K562 (cell line): ENCODE measurements at regions not wholly inside any gene's neighbourhood (a gene's known extent, or its start where the extent isn't known, plus 50 kb on each side); places are given as distances from the start of the nearest gene placed in this dataset.

Source experiments
- ATAC-seq: fragments of 200-7000 bp; cut with Tn5 transposase; 3 replicates; pipeline ENCODE4 v1.9.1; 2020; ENCODE audit warnings: moderate library complexity
- BruUV-seq: library from RNA; stranded (reverse); fragments of 400-500 nt; replicated peaks from 2 replicates; lab custom pipeline; 2021; lab: Mats Ljungman, UMichigan
- CTCF ChIA-PET: fragments of 300-600 bp; formaldehyde crosslinking; extraction: SDS; loops from one replicate; lab custom pipeline; 2021; ENCODE audit warnings: low intra/inter-chr PET ratio; lab: Yijun Ruan, JAX
- POLR2A ChIA-PET: fragments of 300-600, 350-650 bp; sonication (Branson Sonifier 250); formaldehyde crosslinking; extraction: SDS; loops from one replicate; lab custom pipeline; 2021; ENCODE audit warnings: antibody characterized with exemption, inconsistent platforms; lab: Yijun Ruan, JAX
- DNase-seq, 4 experiments: peaks; one replicate each; pipeline versions ENCODE4 v3.0.0 to v3.0.0-alpha.2; 2011 to 2018; ENCODE audit warnings: low spot score in 3 of 4, mixed read lengths in 3 of 4; ENCODE audit errors: extremely low read depth in 1 of 4
- FAIRE-seq: peaks from 2 replicates; lab custom pipeline; 2011; peaks lifted over from hg19 to GRCh38; lab: Jason Lieb, UNC
- H2AFZ ChIP-seq: 2 replicates; pipeline ENCODE4 v1.6.0; 2011; ENCODE audit warnings: low read depth, low read length, control low read depth, inconsistent platforms
- H3K27ac ChIP-seq: fragments of 200-600 bp; 3 replicates; pipeline ENCODE4 v1.8.0; 2011; ENCODE audit warnings: low read depth, mild to moderate bottlenecking, control low read depth, inconsistent platforms, low read length, moderate library complexity, mixed read lengths; ENCODE audit errors: extremely low read depth
- H3K27me3 ChIP-seq, 2 experiments: fragments of 300-600 bp in 1 of 2; 2 replicates in 1 of 2; 3 replicates in 1 of 2; pipeline versions ENCODE4 v1.6.0 to v1.8.0; 2011; ENCODE audit warnings: inconsistent platforms in 2 of 2, low read length in 2 of 2, mild to moderate bottlenecking in 1 of 2, mixed read lengths in 1 of 2, moderate library complexity in 1 of 2; ENCODE audit not compliant: control insufficient read depth in 2 of 2, insufficient read depth in 2 of 2
- H3K36me3 ChIP-seq: fragments of 300-600 bp; 3 replicates; pipeline ENCODE4 v1.8.0; 2011; ENCODE audit warnings: mild to moderate bottlenecking, low read length, inconsistent platforms; ENCODE audit not compliant: control insufficient read depth, insufficient read depth
- H3K4me1 ChIP-seq, 2 experiments: fragments of 200-600 bp in 1 of 2; replicated peaks in 1 of 2; 2 replicates in 1 of 2; 3 replicates in 1 of 2; pipeline versions ENCODE4 v1.5.1 to v1.8.0; 2011; ENCODE audit warnings: inconsistent platforms in 2 of 2, low read length in 2 of 2, mild to moderate bottlenecking in 1 of 2, mixed read lengths in 1 of 2, moderate library complexity in 1 of 2; ENCODE audit not compliant: control insufficient read depth in 2 of 2, insufficient read depth in 2 of 2
- H3K4me2 ChIP-seq: 2 replicates; pipeline ENCODE4 v1.6.1; 2011; ENCODE audit warnings: low read length, control low read depth, inconsistent platforms, mixed read lengths; ENCODE audit not compliant: insufficient read depth
- H3K4me3 ChIP-seq: fragments of 200-600 bp; sonication (generic), shearing (Covaris generic); 2 replicates; pipeline ENCODE4 v1.5.1; 2016; ENCODE audit warnings: control low read depth, inconsistent platforms
- H3K79me2 ChIP-seq: fragments of 200-600 bp; 3 replicates; pipeline ENCODE4 v1.8.0; 2011; ENCODE audit warnings: low read length, inconsistent platforms; ENCODE audit not compliant: control insufficient read depth, insufficient read depth
- H3K9ac ChIP-seq, 2 experiments: 2 replicates each; pipeline versions ENCODE4 v1.6.0 to v1.6.1; 2011; ENCODE audit warnings: low read depth in 2 of 2, low read length in 2 of 2, control low read depth in 1 of 2, inconsistent platforms in 1 of 2, mild to moderate bottlenecking in 1 of 2, mixed read lengths in 1 of 2; ENCODE audit not compliant: insufficient read depth in 1 of 2
- H3K9me1 ChIP-seq: one replicate; pipeline ENCODE4 v1.6.0; 2011; ENCODE audit warnings: inconsistent platforms, mild to moderate bottlenecking, low read length, moderate library complexity; ENCODE audit not compliant: control insufficient read depth, insufficient read depth
- H3K9me3 ChIP-seq: replicated peaks from 2 replicates; pipeline ENCODE4 v1.5.1; 2011; ENCODE audit warnings: low read depth, low read length, inconsistent platforms; ENCODE audit not compliant: control insufficient read depth, insufficient read depth
- H4K20me1 ChIP-seq: replicated peaks from 2 replicates; pipeline ENCODE4 v1.6.1; 2011; ENCODE audit warnings: low read length, inconsistent platforms, mixed read lengths; ENCODE audit not compliant: control insufficient read depth, insufficient read depth
- EWSR1 ChIP-seq: fragments of 450-650 bp; IDR thresholded peaks from 2 replicates; pipeline ENCODE4 v1.6.1; 2018; ENCODE audit warnings: borderline replicate concordance, mild to moderate bottlenecking, low read depth, moderate library complexity; ENCODE audit not compliant: partially characterized antibody
- FOXA1 ChIP-seq: fragments of 450-650 bp; IDR thresholded peaks from 2 replicates; pipeline ENCODE4 v1.6.1; 2016; ENCODE audit warnings: mild to moderate bottlenecking, borderline replicate concordance
- GABPB2 ChIP-seq: fragments of 250-450 bp; sonication (Bioruptor Pico); conservative IDR thresholded peaks from 2 replicates; pipeline ENCODE4 v1.5.1; 2021; ENCODE audit warnings: mild to moderate bottlenecking
- MCM5 ChIP-seq: fragments of 450-650 bp; IDR thresholded peaks from 2 replicates; pipeline ENCODE4 v1.6.1; 2016; ENCODE audit warnings: low read depth
- MEF2A ChIP-seq: IDR thresholded peaks from 2 replicates; pipeline ENCODE4 v1.6.1; 2011; ENCODE audit warnings: low read depth, mild to moderate bottlenecking, low read length, moderate library complexity; ENCODE audit not compliant: control insufficient read depth
- NFE2 ChIP-seq: IDR thresholded peaks from 2 replicates; pipeline ENCODE4 v1.6.1; 2014; ENCODE audit warnings: antibody characterized with exemption, low read depth
- POLR2H ChIP-seq: IDR thresholded peaks from 2 replicates; pipeline ENCODE4 v1.6.1; 2016; ENCODE audit warnings: missing genetic modification characterization, low read depth, mild to moderate bottlenecking, control low read depth, missing compliant biosample characterization, moderate library complexity
- PRPF4 ChIP-seq: fragments of 200-400 bp; formaldehyde crosslinking; IDR thresholded peaks from one replicate; pipeline ENCODE4 v1.6.1; 2017; ENCODE audit warnings: low read length, low read depth, mild to moderate bottlenecking; ENCODE audit not compliant: insufficient read depth, poor library complexity, severe bottlenecking
- PYGO2 ChIP-seq: fragments of 450-650 bp; IDR thresholded peaks from 2 replicates; pipeline ENCODE4 v1.6.1; 2016; ENCODE audit warnings: mild to moderate bottlenecking, missing genetic modification characterization, moderate library complexity, missing compliant biosample characterization
- RBM22 ChIP-seq: fragments of 200-400 bp; formaldehyde crosslinking; IDR thresholded peaks from 2 replicates; pipeline ENCODE4 v1.6.1; 2018; ENCODE audit warnings: low read length, low read depth; ENCODE audit not compliant: poor library complexity, severe bottlenecking
- SLC30A9 ChIP-seq: fragments of 250-450 bp; sonication (Bioruptor Pico); IDR thresholded peaks from 2 replicates; pipeline ENCODE4 v1.8.0; 2022; ENCODE audit warnings: mild to moderate bottlenecking, moderate library complexity
- TAF7 ChIP-seq: fragments of 450-650 bp; IDR thresholded peaks from 2 replicates; pipeline ENCODE4 v1.6.1; 2016; ENCODE audit warnings: missing genetic modification characterization, missing compliant biosample characterization
- TRIM24 ChIP-seq, 2 experiments: fragments of 450-650 bp; IDR thresholded peaks; 2 replicates each; pipeline ENCODE4 v1.6.1; 2016
- ZNF212 ChIP-seq: fragments of 450-650 bp; formaldehyde crosslinking; IDR thresholded peaks from 2 replicates; pipeline ENCODE4 v1.4.0; 2020; ENCODE audit warnings: mild to moderate bottlenecking
- ZNF436 ChIP-seq: fragments of 250-450, 450-650 bp; sonication (Bioruptor Pico); formaldehyde crosslinking; IDR thresholded peaks from 2 replicates; pipeline ENCODE4 v1.7.0; 2020; ENCODE audit warnings: mild to moderate bottlenecking
- ZNF830 ChIP-seq: fragments of 250-450 bp; sonication (Bioruptor Pico); IDR thresholded peaks from 2 replicates; pipeline ENCODE4 v1.5.0; 2021; ENCODE audit warnings: mild to moderate bottlenecking
- WGBS: fragments of 100-300 bp; shearing (Covaris generic); methylation state at CpG from one replicate; pipeline ENCODE4 v1.1.6; 2016; ENCODE audit warnings: low coverage, mixed read lengths; ENCODE audit not compliant: insufficient coverage; ENCODE audit errors: missing lambda C conversion rate; 5-methylcytosine and 5-hydroxymethylcytosine counted together
- in situ Hi-C: fragments of 300-500 bp; cut with MboI; formaldehyde crosslinking; loops from 4 replicates; pipeline ENCODE4 v1.15.0; 2018; ENCODE audit warnings: inconsistent platforms, mixed read lengths
- intact Hi-C: fragments of 100-400 bp; cut with micrococcal nuclease; formaldehyde crosslinking; loops from 2 replicates; pipeline ENCODE4 v1.14.2; 2022
- TF ChIP-seq, protein P1 (sequence below), 2 experiments: fragments of 200-800 bp in 1 of 2; sonication (Bioruptor generic) in 1 of 2; sonication (generic) in 1 of 2; formaldehyde crosslinking in 1 of 2; IDR thresholded peaks in 1 of 2; conservative IDR thresholded peaks in 1 of 2; 2 replicates each; pipeline versions ENCODE4 v1.5.0 to v1.6.1; 2016 to 2020; ENCODE audit warnings: missing compliant biosample characterization in 1 of 2, missing genetic modification characterization in 1 of 2, missing genetic modification reagents in 1 of 2
- TF ChIP-seq, protein P2 (sequence below): fragments of 250-450 bp; sonication (Bioruptor Pico); IDR thresholded peaks from 2 replicates; pipeline ENCODE4 v1.4.0; 2020
- TF ChIP-seq, protein P3 (sequence below): fragments of 200-800 bp; sonication (Bioruptor generic); IDR thresholded peaks from 2 replicates; pipeline ENCODE4 v1.6.1; 2017; ENCODE audit warnings: missing genetic modification characterization, missing compliant biosample characterization

DNA sequence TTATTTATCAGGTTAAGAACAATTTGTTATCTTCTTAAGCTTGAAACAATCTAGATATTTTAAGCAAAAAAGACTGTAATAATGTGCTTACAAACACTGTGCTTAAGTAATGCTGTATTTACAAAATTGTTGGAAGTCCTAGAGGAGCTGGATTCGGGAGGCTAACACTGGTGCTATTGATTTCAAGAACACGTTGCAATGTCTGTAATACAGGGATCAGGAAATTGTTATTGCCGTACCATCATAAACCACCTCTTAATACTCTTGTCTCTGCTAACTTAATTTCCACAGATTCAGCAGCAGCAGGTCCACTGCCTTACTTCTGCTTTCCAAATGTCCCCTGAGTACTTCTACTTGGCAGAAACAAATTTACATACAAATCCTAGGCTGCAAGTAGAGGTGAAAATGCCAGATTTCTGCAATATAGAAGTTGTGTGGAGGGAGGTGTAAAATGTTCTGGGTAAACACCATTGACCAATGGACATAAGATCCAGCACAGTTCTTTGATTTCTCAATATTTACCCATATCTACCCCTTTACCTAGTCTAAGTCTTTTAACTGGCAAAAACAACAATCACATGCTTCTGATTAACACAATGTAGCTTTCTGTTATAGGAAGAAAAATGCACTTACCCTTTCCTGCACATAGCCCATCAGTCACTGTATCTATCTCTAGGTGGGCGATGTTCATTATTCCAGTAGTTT is 663.4 kb downstream of the TMTC2 start:
- Histone ChIP-seq H3K4me2 (no peak overlapping the region), H3K27me3 (no peaks in the 10 kb centered on the region), H2AFZ (no peak overlapping the region), H3K9me3 (no peaks in the 10 kb centered on the region), H3K36me3 (no peaks in the 10 kb centered on the region), H3K79me2 (no peaks in the 10 kb centered on the region), H3K9me1 (no peaks in the 10 kb centered on the region), H3K27ac (no peak overlapping the region), H4K20me1 (no peaks in the 10 kb centered on the region), H3K9ac (no peak overlapping the region), H3K4me1 (no peaks in the 10 kb centered on the region), H3K4me3 (no peak overlapping the region)
- ChIA-PET CTCF (no interaction called here), POLR2A (no interaction called here)
- intact Hi-C loops (no loop called here), in situ Hi-C loops (no loop called here)
- ATAC-seq: no peak
- no peak for DNase-seq
- no peak for FAIRE-seq
- TF ChIP-seq TAF7 (tag) (no peak), PRPF4 (no peak), PYGO2 (tag) (no peak), EWSR1 (no peak), NFE2 (no peak), ZNF436 (CRISPR knock-in tag) (no peak), ZNF830 (CRISPR knock-in tag) (no peak), TRIM24 (IDR thresholded peaks at IDR 0.05) (no peak), SLC30A9 (no peak), FOXA1 (no peak), MCM5 (no peak), ZNF212 (CRISPR knock-in tag) (no peak), GABPB2 (CRISPR knock-in tag) (no peak), RBM22 (no peak), MEF2A (no peak), POLR2H (tag) (no peak)
- TF ChIP-seq, protein P1, sequence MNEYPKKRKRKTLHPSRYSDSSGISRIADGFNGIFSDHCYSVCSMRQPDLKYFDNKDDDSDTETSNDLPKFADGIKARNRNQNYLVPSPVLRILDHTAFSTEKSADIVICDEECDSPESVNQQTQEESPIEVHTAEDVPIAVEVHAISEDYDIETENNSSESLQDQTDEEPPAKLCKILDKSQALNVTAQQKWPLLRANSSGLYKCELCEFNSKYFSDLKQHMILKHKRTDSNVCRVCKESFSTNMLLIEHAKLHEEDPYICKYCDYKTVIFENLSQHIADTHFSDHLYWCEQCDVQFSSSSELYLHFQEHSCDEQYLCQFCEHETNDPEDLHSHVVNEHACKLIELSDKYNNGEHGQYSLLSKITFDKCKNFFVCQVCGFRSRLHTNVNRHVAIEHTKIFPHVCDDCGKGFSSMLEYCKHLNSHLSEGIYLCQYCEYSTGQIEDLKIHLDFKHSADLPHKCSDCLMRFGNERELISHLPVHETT (CRISPR knock-in tag; conservative IDR thresholded peaks at IDR 0.05 in 1 of 2, IDR thresholded peaks at IDR 0.05 in 1 of 2): no peak
- TF ChIP-seq, protein P2, sequence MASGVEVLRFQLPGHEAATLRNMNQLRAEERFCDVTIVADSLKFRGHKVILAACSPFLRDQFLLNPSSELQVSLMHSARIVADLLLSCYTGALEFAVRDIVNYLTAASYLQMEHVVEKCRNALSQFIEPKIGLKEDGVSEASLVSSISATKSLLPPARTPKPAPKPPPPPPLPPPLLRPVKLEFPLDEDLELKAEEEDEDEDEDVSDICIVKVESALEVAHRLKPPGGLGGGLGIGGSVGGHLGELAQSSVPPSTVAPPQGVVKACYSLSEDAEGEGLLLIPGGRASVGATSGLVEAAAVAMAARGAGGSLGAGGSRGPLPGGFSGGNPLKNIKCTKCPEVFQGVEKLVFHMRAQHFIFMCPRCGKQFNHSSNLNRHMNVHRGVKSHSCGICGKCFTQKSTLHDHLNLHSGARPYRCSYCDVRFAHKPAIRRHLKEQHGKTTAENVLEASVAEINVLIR: no peak
- TF ChIP-seq, protein P3, sequence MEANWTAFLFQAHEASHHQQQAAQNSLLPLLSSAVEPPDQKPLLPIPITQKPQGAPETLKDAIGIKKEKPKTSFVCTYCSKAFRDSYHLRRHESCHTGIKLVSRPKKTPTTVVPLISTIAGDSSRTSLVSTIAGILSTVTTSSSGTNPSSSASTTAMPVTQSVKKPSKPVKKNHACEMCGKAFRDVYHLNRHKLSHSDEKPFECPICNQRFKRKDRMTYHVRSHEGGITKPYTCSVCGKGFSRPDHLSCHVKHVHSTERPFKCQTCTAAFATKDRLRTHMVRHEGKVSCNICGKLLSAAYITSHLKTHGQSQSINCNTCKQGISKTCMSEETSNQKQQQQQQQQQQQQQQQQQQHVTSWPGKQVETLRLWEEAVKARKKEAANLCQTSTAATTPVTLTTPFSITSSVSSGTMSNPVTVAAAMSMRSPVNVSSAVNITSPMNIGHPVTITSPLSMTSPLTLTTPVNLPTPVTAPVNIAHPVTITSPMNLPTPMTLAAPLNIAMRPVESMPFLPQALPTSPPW (CRISPR knock-in tag): no peak
- BruUV-seq: no TSS peak
- WGBS: 13% methylated on average over 4 of the region's 4 CpGs
